ENCODE measurements at regions not wholly inside any gene's neighbourhood (a gene's known extent, or its start where the extent isn't known, plus 50 kb on each side); places are given as distances from the start of the nearest gene placed in this dataset.
"Not testable (repeated sequence)": the region's sequence is repeated elsewhere in the genome, so short reads cannot be mapped to it uniquely, and the experiment has no call there.

DNA sequence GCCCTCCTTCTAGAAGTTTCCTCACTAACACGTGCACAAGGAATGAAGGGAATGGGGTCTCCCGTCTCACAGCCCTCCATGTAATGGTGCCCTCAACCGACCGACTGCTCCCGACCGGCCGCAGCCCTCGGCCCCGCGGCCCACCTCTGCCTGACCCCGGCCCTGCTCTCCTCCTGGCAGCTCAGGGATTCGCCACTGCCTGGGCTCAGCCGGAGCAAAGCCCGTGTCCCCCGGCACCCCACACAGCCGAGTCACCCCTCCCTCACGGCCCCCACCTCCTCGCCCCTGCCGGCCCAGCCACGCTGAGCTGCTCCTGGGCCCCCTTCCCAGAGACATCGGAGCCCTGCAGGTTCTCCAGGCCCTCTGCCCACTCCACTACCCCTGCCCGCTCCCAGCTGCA, 171.0 kb downstream of the TMEM121 start:
- H3K27ac ChIP-seq (ENCODE audit: low read depth, low read length); H3K4me3 ChIP-seq (ENCODE audit: low read length); H3K36me3 ChIP-seq (ENCODE audit: insufficient read depth, low read length); H3K9ac ChIP-seq (ENCODE audit: low read depth, low read length); H3K27me3 ChIP-seq (ENCODE audit: insufficient read depth, low read length); H3K4me1 ChIP-seq (ENCODE audit: insufficient read depth, low read length): not testable (repeated sequence)
- 89% methylated on average over 22 of the region's 22 CpGs for WGBS
- H3K9me3 ChIP-seq (ENCODE audit: insufficient read depth, low read depth, low read length): peaks cover 43% of the 10 kb centered on the region

DNA sequence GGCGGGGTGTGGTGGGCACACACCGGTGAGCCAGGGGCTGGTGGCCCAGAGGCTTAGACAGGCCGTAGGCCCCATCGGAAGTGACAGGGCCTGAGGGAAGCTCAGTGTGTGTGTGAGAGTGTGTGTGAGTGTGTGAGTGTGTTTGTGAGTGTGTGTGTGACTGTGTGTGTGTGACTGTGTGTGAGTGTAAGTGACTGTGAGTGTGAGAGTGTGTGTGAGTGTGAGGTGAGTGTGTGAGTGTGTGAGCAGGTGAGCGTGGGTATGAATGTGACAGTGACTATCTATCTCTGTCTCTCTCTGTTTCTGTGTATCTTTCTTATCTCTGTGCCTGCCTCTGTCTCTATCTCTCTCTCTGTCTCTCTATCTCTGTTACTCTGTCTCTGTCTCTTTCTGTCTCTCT, 171.6 kb downstream of the TMEM121 start:
- not testable (repeated sequence) for H3K9ac ChIP-seq (ENCODE audit: low read depth, low read length); H3K27ac ChIP-seq (ENCODE audit: low read depth, low read length); H3K4me3 ChIP-seq (ENCODE audit: low read length); H3K4me1 ChIP-seq (ENCODE audit: insufficient read depth, low read length); H3K36me3 ChIP-seq (ENCODE audit: insufficient read depth, low read length); H3K27me3 ChIP-seq (ENCODE audit: insufficient read depth, low read length)
- 80% methylated on average over 5 of the region's 5 CpGs for WGBS
- peaks cover 48% of the 10 kb centered on the region for H3K9me3 ChIP-seq (ENCODE audit: insufficient read depth, low read depth, low read length)

DNA sequence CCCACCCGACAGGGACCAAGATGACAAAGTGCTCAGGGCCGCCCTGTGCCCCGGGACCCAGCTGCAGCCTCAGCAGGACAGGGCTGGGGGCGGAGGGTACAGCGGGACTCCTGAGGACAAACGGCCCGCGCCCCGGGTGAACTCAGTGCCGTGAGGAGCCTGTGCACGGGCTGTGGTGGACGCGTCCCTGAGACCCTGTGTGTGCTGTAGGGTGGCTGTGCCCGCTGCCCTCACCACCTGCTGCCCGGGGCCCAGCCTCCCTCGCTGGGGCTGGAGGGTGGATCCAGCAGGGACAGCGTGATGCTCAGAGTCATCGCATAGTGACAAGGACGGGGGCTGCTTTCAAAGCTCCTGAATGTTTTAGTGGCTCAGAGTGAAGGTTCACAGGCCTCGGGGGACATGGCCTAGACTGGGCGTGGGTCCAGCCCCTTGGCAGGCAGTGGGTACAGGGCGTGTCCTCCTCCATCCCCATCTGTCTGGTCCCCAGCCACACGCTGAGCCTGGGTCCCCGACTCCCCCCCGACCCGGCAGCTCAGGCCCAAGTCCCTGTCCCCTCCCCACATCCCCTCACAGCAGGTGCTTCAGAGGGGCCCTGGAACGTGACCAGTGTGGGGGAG, 172.7 kb downstream of the TMEM121 start:
- not testable (repeated sequence) for H3K4me3 ChIP-seq (ENCODE audit: low read length); H3K27me3 ChIP-seq (ENCODE audit: insufficient read depth, low read length); H3K4me1 ChIP-seq (ENCODE audit: insufficient read depth, low read length); H3K9ac ChIP-seq (ENCODE audit: low read depth, low read length); H3K36me3 ChIP-seq (ENCODE audit: insufficient read depth, low read length); H3K27ac ChIP-seq (ENCODE audit: low read depth, low read length)
- peaks cover 43% of the 10 kb centered on the region for H3K9me3 ChIP-seq (ENCODE audit: insufficient read depth, low read depth, low read length)
- 89% methylated on average over 13 of the region's 27 CpGs for WGBS

DNA sequence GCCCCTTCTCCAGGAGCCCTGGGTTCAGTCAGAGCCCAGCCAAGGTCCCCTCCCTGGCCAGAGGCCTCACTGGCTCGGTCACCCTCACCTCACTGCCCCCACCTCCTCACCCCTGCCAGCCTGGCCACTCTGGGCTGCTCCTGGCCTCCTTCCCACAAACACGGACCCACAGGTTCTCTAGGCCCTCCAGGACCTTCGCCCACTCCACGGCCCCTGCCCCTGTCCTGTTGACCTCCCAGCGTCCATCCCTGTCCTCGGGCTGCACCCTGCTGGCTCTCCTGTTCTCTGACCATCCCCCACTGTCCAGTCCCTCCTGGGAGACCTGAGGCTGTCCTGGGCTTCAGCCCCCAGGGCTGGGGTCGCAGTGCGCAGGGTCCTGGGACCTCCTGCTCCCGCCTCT, 173.3 kb downstream of the TMEM121 start:
- H3K4me1 ChIP-seq (ENCODE audit: insufficient read depth, low read length); H3K36me3 ChIP-seq (ENCODE audit: insufficient read depth, low read length); H3K27ac ChIP-seq (ENCODE audit: low read depth, low read length); H3K9ac ChIP-seq (ENCODE audit: low read depth, low read length); H3K4me3 ChIP-seq (ENCODE audit: low read length); H3K27me3 ChIP-seq (ENCODE audit: insufficient read depth, low read length): not testable (repeated sequence)
- H3K9me3 ChIP-seq (ENCODE audit: insufficient read depth, low read depth, low read length): peaks cover 36% of the 10 kb centered on the region
- 84% methylated on average over 7 of the region's 9 CpGs for WGBS

DNA sequence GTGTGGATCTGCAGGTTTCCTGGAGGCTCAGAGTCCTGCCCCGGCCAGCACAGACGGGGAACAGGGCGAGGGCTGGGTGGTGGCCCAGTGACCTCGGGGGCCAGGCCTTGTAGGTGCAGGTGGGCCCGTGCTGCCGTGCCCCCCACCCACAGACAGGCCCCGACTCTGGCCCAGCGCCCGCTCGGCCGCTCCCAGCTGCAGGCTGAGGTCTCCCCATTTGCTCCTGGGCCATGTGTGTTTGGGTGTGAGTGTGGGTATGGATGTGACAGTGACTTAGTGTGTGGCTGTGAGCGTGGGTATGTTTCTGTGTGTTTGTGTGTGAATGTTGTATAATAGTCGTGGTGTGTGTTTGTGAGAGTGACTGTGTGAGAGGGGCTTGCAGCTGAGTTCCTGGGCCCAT, 173.8 kb downstream of the TMEM121 start:
- not testable (repeated sequence) for H3K4me1 ChIP-seq (ENCODE audit: insufficient read depth, low read length); H3K36me3 ChIP-seq (ENCODE audit: insufficient read depth, low read length); H3K4me3 ChIP-seq (ENCODE audit: low read length); H3K9ac ChIP-seq (ENCODE audit: low read depth, low read length); H3K27ac ChIP-seq (ENCODE audit: low read depth, low read length); H3K27me3 ChIP-seq (ENCODE audit: insufficient read depth, low read length)
- H3K9me3 ChIP-seq (ENCODE audit: insufficient read depth, low read depth, low read length): peaks cover 32% of the 10 kb centered on the region
- WGBS: 89% methylated on average over 13 of the region's 13 CpGs

DNA sequence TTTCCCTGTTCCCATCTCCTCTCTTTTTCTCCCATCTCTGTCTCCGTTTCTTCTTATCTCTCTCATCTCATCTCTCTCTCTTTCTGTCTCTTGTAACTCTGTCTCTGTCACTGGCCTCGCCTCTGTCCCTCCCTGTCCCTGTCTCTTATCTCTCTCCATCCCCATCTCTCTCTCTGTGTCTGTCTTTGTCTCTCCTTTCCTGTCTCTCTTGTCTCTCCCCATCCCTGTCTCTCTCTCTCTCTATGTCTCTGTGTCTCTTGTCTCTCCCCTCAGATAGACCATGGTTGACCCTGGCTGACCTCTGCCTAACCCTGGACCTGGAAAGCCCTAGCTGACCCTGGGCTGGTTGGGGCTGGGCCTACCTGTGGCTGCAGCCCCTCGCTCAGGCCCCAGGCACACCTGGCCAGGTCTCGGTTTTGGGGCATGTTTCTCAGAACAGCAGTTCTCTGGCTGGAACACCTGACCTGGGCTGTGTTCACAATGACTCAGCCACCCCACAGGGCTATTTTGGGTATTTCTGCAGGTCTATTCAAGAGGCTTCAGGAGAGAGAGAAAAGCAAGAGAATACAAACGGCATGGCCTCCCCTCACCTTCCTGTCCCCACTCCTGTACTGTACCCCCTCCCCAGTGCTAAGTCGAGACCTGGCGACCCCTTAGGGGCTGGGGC, 174.4 kb downstream of the TMEM121 start:
- no peak overlapping the region for H3K27ac ChIP-seq (ENCODE audit: low read depth, low read length)
- peaks cover 33% of the 10 kb centered on the region for H3K9me3 ChIP-seq (ENCODE audit: insufficient read depth, low read depth, low read length)
- H3K4me1 ChIP-seq (ENCODE audit: insufficient read depth, low read length): no peaks in the 10 kb centered on the region
- H3K36me3 ChIP-seq (ENCODE audit: insufficient read depth, low read length): no peaks in the 10 kb centered on the region
- 79% methylated on average over 6 of the region's 7 CpGs for WGBS
- no peak overlapping the region for H3K4me3 ChIP-seq (ENCODE audit: low read length)
- H3K27me3 ChIP-seq (ENCODE audit: insufficient read depth, low read length): no peaks in the 10 kb centered on the region
- H3K9ac ChIP-seq (ENCODE audit: low read depth, low read length): no peak overlapping the region

DNA sequence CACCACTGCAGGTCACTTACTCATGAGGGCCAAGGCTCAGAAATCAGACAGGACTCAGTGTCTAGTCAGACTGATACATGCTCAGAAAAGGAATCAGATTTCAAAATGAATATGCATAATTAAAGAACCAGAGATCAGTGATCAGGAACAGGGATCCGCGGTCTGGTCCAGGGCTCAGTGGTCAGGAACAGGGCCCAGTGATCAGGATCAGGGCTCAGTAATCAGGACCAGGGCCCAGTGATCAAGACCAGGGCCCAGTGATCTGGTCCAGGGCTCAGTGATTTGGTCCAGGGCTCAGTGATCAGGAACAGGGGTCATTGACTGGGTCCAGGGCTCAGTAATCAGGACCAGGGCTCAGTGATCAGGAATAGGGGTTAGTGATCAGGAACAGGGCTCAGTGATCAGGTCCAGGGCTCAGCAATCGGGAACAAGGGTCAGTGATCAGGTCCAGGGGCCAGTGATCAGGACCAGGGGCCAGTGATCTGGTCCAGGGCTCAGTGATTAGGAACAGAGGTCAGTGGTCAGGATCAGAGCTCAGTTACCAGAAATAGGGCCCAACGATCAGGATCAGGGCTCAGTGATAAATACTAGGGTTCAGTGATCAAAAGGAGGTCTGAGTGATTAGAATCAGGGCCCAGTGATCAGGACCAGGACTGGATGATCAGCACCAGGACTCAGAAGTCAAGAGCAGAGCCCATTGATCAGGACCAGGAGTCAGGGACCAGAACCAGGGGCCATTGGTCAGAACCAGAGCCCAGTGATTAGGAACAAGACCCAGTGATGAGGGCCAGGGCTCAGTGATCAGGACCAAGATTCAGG, 175.3 kb downstream of the TMEM121 start:
- Histone ChIP-seq H3K4me1 (ENCODE audit: insufficient read depth, low read length) (no peaks in the 10 kb centered on the region), H3K27ac (ENCODE audit: low read depth, low read length) (no peak overlapping the region), H3K36me3 (ENCODE audit: insufficient read depth, low read length) (no peaks in the 10 kb centered on the region), H3K9ac (ENCODE audit: low read depth, low read length) (no peak overlapping the region), H3K27me3 (ENCODE audit: insufficient read depth, low read length) (no peaks in the 10 kb centered on the region), H3K9me3 (ENCODE audit: insufficient read depth, low read depth, low read length) (peaks cover 37% of the 10 kb centered on the region), H3K4me3 (ENCODE audit: low read length) (no peak overlapping the region)
- 71% methylated on average over 4 of the region's 4 CpGs for WGBS

DNA sequence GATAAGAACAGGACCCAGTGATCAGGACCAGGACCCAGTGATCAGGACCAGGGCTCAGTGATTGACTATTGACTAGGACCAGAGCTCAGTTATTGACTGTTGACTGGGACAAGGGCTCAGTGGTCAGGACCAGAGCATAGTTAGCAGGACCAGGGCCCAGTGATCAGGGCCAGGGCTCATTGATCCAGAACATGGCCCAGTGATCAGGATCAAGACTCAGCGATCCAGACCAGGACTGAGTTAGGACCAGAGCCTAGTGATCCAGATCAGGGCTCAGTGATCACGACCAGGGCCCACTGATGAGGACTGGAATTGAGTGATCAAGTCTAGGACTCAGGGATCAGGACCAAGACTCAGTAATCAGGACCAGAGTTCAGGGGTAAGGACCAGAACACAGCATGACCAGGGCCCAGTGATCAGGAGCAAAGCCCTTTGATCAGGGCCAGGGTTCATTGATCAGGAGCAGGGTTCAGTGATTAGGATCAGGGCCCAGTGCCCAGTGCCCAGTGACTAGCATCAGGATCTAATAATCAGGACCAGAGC, 176.0 kb downstream of the TMEM121 start:
- WGBS: 43% methylated on average over 2 of the region's 2 CpGs
- Histone ChIP-seq H3K9me3 (ENCODE audit: insufficient read depth, low read depth, low read length) (peaks cover 42% of the 10 kb centered on the region), H3K4me3 (ENCODE audit: low read length) (no peak overlapping the region), H3K27me3 (ENCODE audit: insufficient read depth, low read length) (no peaks in the 10 kb centered on the region), H3K9ac (ENCODE audit: low read depth, low read length) (no peak overlapping the region), H3K4me1 (ENCODE audit: insufficient read depth, low read length) (no peaks in the 10 kb centered on the region), H3K36me3 (ENCODE audit: insufficient read depth, low read length) (no peaks in the 10 kb centered on the region), H3K27ac (ENCODE audit: low read depth, low read length) (no peak overlapping the region)

DNA sequence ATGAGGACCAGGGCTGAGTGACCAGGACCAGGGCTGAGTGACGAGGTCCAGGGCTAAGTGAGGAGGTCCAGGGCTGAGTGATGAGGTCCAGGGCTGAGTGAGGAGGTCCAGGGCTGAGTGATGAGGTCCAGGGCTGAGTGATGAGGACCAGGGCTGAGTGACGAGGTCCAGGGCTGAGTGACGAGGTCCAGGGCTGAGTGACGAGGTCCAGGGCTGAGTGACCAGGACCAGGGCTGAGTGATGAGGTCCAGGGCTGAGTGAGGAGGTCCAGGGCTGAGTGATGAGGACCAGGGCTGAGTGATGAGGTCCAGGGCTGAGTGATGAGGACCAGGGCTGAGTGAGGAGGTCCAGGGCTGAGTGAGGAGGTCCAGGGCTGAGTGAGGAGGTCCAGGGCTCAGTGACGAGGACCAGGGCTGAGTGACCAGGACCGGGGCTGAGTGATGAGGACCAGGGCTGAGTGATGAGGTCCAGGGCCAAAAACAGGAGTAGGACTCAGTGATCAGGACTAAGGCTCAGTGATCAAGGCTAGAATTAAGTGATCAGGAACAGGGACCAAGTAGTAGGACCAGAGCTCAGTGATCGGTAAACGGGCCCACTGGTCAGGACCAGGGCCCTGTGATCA, 176.8 kb downstream of the TMEM121 start:
- not testable (repeated sequence) for H3K27ac ChIP-seq (ENCODE audit: low read depth, low read length); H3K36me3 ChIP-seq (ENCODE audit: insufficient read depth, low read length); H3K4me3 ChIP-seq (ENCODE audit: low read length); H3K27me3 ChIP-seq (ENCODE audit: insufficient read depth, low read length); H3K4me1 ChIP-seq (ENCODE audit: insufficient read depth, low read length); H3K9ac ChIP-seq (ENCODE audit: low read depth, low read length)
- WGBS: 39% methylated on average over 6 of the region's 8 CpGs
- peaks cover 44% of the 10 kb centered on the region for H3K9me3 ChIP-seq (ENCODE audit: insufficient read depth, low read depth, low read length)

DNA sequence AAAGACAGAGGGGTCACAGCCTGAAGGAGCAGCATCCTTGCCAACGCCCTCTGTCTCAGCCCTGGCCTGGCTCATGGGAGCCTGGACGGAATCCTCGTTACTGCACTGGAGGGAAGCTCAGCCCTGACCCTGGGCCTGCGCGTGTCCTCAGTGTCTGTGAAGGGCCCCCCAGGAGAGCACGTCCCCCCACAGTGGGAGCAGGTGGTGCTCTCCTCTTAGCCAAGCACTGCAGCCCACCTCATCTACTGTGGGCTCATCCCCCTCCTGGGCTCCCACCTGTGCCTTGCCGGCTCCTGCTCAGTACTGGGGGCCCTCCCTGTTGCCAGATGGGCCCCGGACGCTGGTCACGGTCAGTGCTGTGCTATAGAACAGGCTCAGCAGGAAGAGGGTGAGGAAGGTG, 177.7 kb downstream of the TMEM121 start:
- 70% methylated on average over 2 of the region's 10 CpGs for WGBS

DNA sequence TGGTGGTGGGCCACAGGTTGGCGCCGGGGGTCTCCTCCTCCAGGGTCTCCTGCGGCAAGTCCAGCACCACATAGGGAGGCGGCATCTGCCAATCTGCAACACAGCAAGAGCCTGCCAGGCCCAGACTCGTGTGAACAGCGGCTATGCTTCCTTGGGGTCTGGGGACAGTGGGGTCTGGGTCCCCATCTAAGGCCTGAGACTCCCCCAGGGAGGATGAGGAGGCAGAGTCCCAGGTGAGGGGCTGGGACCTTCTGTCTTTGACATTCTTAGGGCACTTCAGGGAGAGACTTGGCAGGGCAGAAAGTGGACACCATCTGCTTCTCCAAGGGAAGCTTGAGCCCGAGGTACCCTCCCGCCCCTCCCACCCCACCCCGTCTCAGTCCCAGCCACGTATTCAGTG, 178.1 kb downstream of the TMEM121 start:
- not testable (repeated sequence) for H3K4me1 ChIP-seq (ENCODE audit: insufficient read depth, low read length); H3K9ac ChIP-seq (ENCODE audit: low read depth, low read length); H3K4me3 ChIP-seq (ENCODE audit: low read length); H3K27ac ChIP-seq (ENCODE audit: low read depth, low read length); H3K36me3 ChIP-seq (ENCODE audit: insufficient read depth, low read length); H3K27me3 ChIP-seq (ENCODE audit: insufficient read depth, low read length)
- peaks cover 52% of the 10 kb centered on the region for H3K9me3 ChIP-seq (ENCODE audit: insufficient read depth, low read depth, low read length)
- 59% methylated on average over 4 of the region's 10 CpGs for WGBS

More for the DNA sequence above, 177.7 kb downstream of the TMEM121 start:
- not testable (repeated sequence) for H3K4me3 ChIP-seq (ENCODE audit: low read length); H3K9ac ChIP-seq (ENCODE audit: low read depth, low read length); H3K27ac ChIP-seq (ENCODE audit: low read depth, low read length); H3K4me1 ChIP-seq (ENCODE audit: insufficient read depth, low read length); H3K36me3 ChIP-seq (ENCODE audit: insufficient read depth, low read length); H3K27me3 ChIP-seq (ENCODE audit: insufficient read depth, low read length)
- H3K9me3 ChIP-seq (ENCODE audit: insufficient read depth, low read depth, low read length): peaks cover 50% of the 10 kb centered on the region

Measured in HUES64 (cell line).